Peyer's patch (tissue), 4 donors: ENCODE measurements at regions not wholly inside any gene's neighbourhood (a gene's known extent, or its start where the extent isn't known, plus 50 kb on each side); places are given as distances from the start of the nearest gene placed in this dataset.

Experiments
- POLR2A ChIP-seq, 2 donors: fragments of 450-650 bp; IDR thresholded peaks; one replicate each; pipeline ENCODE4 v1.5.1; 2017; ENCODE audit warnings: antibody characterized with exemption in 2 of 2, mild to moderate bottlenecking in 2 of 2, moderate library complexity in 2 of 2
- TF ChIP-seq, protein P1 (sequence below), 6 experiments: fragments of 450-650 bp in 4 of 6; fragments of 200-600 bp in 2 of 6; sonication (generic) in 1 of 6; IDR thresholded peaks; one replicate each; pipeline ENCODE4 v1.5.1; 2017 to 2019; ENCODE audit warnings: antibody characterized with exemption in 6 of 6, mild to moderate bottlenecking in 3 of 6, moderate library complexity in 1 of 6

DNA sequence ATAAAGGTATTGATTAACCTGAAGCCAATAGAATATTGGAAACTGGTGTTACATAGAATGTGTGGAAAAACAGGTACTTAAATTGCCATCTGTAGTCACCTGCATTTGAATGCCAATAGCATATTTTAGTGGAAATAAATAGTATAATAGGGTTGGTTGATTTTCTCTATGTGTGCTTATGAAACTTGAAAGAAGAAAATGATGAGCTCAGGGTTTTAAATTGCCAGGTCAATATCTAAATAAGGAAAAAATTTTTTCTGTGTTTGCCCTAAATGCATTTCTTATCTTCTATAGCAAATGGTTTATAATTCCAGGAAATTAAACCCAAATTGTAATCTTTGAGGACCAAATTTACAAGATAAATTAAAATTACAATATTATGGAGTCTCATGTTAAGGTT lies 626.6 kb downstream of the CDH8 start:
- TF ChIP-seq, protein P1, sequence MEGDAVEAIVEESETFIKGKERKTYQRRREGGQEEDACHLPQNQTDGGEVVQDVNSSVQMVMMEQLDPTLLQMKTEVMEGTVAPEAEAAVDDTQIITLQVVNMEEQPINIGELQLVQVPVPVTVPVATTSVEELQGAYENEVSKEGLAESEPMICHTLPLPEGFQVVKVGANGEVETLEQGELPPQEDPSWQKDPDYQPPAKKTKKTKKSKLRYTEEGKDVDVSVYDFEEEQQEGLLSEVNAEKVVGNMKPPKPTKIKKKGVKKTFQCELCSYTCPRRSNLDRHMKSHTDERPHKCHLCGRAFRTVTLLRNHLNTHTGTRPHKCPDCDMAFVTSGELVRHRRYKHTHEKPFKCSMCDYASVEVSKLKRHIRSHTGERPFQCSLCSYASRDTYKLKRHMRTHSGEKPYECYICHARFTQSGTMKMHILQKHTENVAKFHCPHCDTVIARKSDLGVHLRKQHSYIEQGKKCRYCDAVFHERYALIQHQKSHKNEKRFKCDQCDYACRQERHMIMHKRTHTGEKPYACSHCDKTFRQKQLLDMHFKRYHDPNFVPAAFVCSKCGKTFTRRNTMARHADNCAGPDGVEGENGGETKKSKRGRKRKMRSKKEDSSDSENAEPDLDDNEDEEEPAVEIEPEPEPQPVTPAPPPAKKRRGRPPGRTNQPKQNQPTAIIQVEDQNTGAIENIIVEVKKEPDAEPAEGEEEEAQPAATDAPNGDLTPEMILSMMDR (IDR thresholded peaks at IDR 0.05), result no peak
- TF ChIP-seq POLR2A (IDR thresholded peaks at IDR 0.05), result no peak
